Neural progenitor cell (in vitro differentiated cells): ENCODE measurements at regions not wholly inside any gene's neighbourhood (a gene's known extent, or its start where the extent isn't known, plus 50 kb on each side); places are given as distances from the start of the nearest gene placed in this dataset.

Experiments
- DNase-seq: peaks from one replicate; pipeline ENCODE4 v3.0.0-alpha.2; 2016; ENCODE audit warnings: low spot score
- H2AFZ ChIP-seq: fragments of 200-600 bp; sonication (generic); replicated peaks from 2 replicates; pipeline ENCODE4 v1.6.1; 2016; ENCODE audit warnings: antibody characterized with exemption
- H3F3A ChIP-seq: fragments of 200-600 bp; sonication (generic); 2 replicates; pipeline ENCODE4 v1.6.1; 2016; ENCODE audit warnings: antibody characterized with exemption, low read depth
- H3K27ac ChIP-seq: fragments of 200-600 bp; sonication (generic); 2 replicates; pipeline ENCODE4 v1.5.1; 2016; ENCODE audit warnings: mild to moderate bottlenecking
- H3K27me3 ChIP-seq: fragments of 200-600 bp; sonication (generic); 2 replicates; pipeline ENCODE4 v1.6.1; 2016; ENCODE audit warnings: mild to moderate bottlenecking, moderate library complexity
- H3K36me3 ChIP-seq: fragments of 200-600 bp; sonication (generic); 2 replicates; pipeline ENCODE4 v1.5.1; 2016
- H3K4me1 ChIP-seq: fragments of 200-600 bp; sonication (generic); 2 replicates; pipeline ENCODE4 v1.6.1; 2016; ENCODE audit warnings: mixed run types
- H3K4me2 ChIP-seq: fragments of 200-600 bp; sonication (generic); 2 replicates; pipeline ENCODE4 v1.6.1; 2016
- H3K4me3 ChIP-seq: fragments of 200-600 bp; sonication (generic); 2 replicates; pipeline ENCODE4 v1.5.1; 2016
- H3K79me2 ChIP-seq: fragments of 200-600 bp; sonication (generic); 2 replicates; pipeline ENCODE4 v1.6.1; 2016; ENCODE audit warnings: low read depth
- H3K9ac ChIP-seq: fragments of 200-600 bp; sonication (generic); 2 replicates; pipeline ENCODE4 v1.6.1; 2016
- H3K9me3 ChIP-seq: fragments of 200-600 bp; sonication (generic); 2 replicates; pipeline ENCODE4 v1.5.1; 2016; ENCODE audit warnings: low read depth
- H4K20me1 ChIP-seq: fragments of 200-600 bp; sonication (generic); 2 replicates; pipeline ENCODE4 v1.6.1; 2016; ENCODE audit warnings: low read depth
- H3K27ac Mint-ChIP-seq: 3 replicates; pipeline ENCODE4 v1.8.0; 2021; ENCODE audit warnings: mixed read lengths
- H3K27me3 Mint-ChIP-seq: 2 replicates; pipeline ENCODE4 v1.8.0; 2022; ENCODE audit warnings: low read depth, mild to moderate bottlenecking, inconsistent platforms, moderate library complexity, mixed read lengths; ENCODE audit not compliant: insufficient read depth
- H3K36me3 Mint-ChIP-seq: 3 replicates; pipeline ENCODE4 v1.8.0; 2021; ENCODE audit warnings: mixed read lengths
- H3K4me1 Mint-ChIP-seq: 3 replicates; pipeline ENCODE4 v1.8.0; 2021; ENCODE audit warnings: mixed read lengths
- H3K4me3 Mint-ChIP-seq: 3 replicates; pipeline ENCODE4 v1.8.0; 2021; ENCODE audit warnings: mild to moderate bottlenecking, moderate library complexity, mixed read lengths
- H3K9me3 Mint-ChIP-seq: 3 replicates; pipeline ENCODE4 v1.8.0; 2020; ENCODE audit warnings: mixed read lengths
- CTCF ChIP-seq: fragments of 200-600 bp; sonication (generic); IDR thresholded peaks from 2 replicates; pipeline ENCODE4 v1.5.1; 2017; ENCODE audit warnings: antibody characterized with exemption, mild to moderate bottlenecking
- EZH2 ChIP-seq: fragments of 200-600 bp; sonication (generic); IDR thresholded peaks from 2 replicates; pipeline ENCODE4 v1.6.1; 2017; ENCODE audit warnings: antibody characterized with exemption, mild to moderate bottlenecking, moderate library complexity
- EZH2phosphoT487 ChIP-seq: fragments of 200-600 bp; sonication (generic); IDR thresholded peaks from 2 replicates; pipeline ENCODE4 v1.6.1; 2017; ENCODE audit warnings: antibody characterized with exemption

DNA sequence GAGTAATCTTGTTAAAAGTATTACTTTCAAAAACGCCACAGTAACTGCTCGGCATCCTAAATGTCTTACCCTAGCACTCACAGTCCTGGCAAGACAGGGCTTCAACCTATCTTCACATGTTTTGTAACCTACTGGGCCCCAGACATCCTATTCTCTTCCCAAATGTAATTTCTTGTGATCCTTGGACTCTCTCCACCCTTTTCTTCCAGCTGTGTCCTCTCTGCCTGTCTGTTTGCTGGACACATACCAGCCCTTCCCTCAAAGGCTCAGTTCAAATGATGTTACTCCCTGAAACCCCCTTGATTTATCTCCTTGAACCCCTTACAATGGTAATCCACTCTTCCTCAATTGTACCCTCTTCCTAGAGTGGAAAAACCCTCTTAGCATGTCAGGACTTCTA, 60.1 kb upstream of the CNEP1R1 start:
- no peaks in the 10 kb centered on the region for H3K9me3 ChIP-seq
- no peaks in the 10 kb centered on the region for H4K20me1 ChIP-seq
- Mint-ChIP-seq H3K27me3 (peaks cover 13% of the 10 kb centered on the region), H3K4me1 (peaks cover 17% of the 10 kb centered on the region), H3K36me3 (no peaks in the 10 kb centered on the region), H3K4me3 (no peak overlapping the region), H3K27ac (no peak overlapping the region), H3K9me3 (no peaks in the 10 kb centered on the region)
- H3K4me1 ChIP-seq: no peaks in the 10 kb centered on the region
- H3F3A ChIP-seq: no peaks in the 10 kb centered on the region
- no peaks in the 10 kb centered on the region for H3K27me3 ChIP-seq
- no peak overlapping the region for H3K4me2 ChIP-seq
- no peak overlapping the region for H3K27ac ChIP-seq
- no peaks in the 10 kb centered on the region for H3K79me2 ChIP-seq
- no peak overlapping the region for H3K4me3 ChIP-seq
- no peak overlapping the region for H3K9ac ChIP-seq
- TF ChIP-seq EZH2: no peak
- no peak for TF ChIP-seq CTCF
- TF ChIP-seq EZH2phosphoT487: no peak
- DNase-seq: no peak
- no peak overlapping the region for H2AFZ ChIP-seq
- H3K36me3 ChIP-seq: no peaks in the 10 kb centered on the region

GRCh38 chr16:49967012-49967559, 57.9 kb upstream of the CNEP1R1 start:
- Histone ChIP-seq H2AFZ (no peak overlapping the region), H3K36me3 (no peaks in the 10 kb centered on the region), H3K79me2 (no peaks in the 10 kb centered on the region), H3K27ac (no peak overlapping the region), H3F3A (no peaks in the 10 kb centered on the region), H3K4me1 (no peaks in the 10 kb centered on the region), H3K27me3 (no peaks in the 10 kb centered on the region), H3K9ac (no peak overlapping the region), H3K4me2 (no peak overlapping the region), H3K4me3 (no peak overlapping the region), H4K20me1 (no peaks in the 10 kb centered on the region), H3K9me3 (no peaks in the 10 kb centered on the region)
- H3K4me1 Mint-ChIP-seq: peaks cover 16% of the 10 kb centered on the region
- peak overlapping the region; percentile 23 for H3K27ac Mint-ChIP-seq
- no peak overlapping the region for H3K4me3 Mint-ChIP-seq
- H3K36me3 Mint-ChIP-seq: no peaks in the 10 kb centered on the region
- peaks cover 13% of the 10 kb centered on the region for H3K27me3 Mint-ChIP-seq
- no peaks in the 10 kb centered on the region for H3K9me3 Mint-ChIP-seq
- TF ChIP-seq EZH2 (no peak), CTCF (no peak), EZH2phosphoT487 (no peak)
- DNase-seq: no peak

- no peak overlapping the region for H3K9ac ChIP-seq
These were observed 55.7 kb upstream of the CNEP1R1 start for GRCh38 chr16:49969091-49970030.

More at GRCh38 chr16:49969091-49970030, 55.7 kb upstream of the CNEP1R1 start:
- Mint-ChIP-seq H3K9me3 (no peaks in the 10 kb centered on the region), H3K27ac (peak overlapping the region; percentile 4), H3K36me3 (no peaks in the 10 kb centered on the region), H3K27me3 (peaks cover 6% of the 10 kb centered on the region), H3K4me1 (peaks cover 16% of the 10 kb centered on the region), H3K4me3 (no peak overlapping the region)
- H3K27ac ChIP-seq: no peak overlapping the region
- no peaks in the 10 kb centered on the region for H3K4me1 ChIP-seq
- H3K79me2 ChIP-seq: no peaks in the 10 kb centered on the region
- H3F3A ChIP-seq: no peaks in the 10 kb centered on the region
- no peaks in the 10 kb centered on the region for H3K36me3 ChIP-seq
- TF ChIP-seq EZH2 (no peak), CTCF (no peak), EZH2phosphoT487 (no peak)
- no peak overlapping the region for H3K4me2 ChIP-seq
- H3K27me3 ChIP-seq: no peaks in the 10 kb centered on the region
- DNase-seq: peak; percentile 35
- H3K9me3 ChIP-seq: no peaks in the 10 kb centered on the region
- H4K20me1 ChIP-seq: no peaks in the 10 kb centered on the region
- peak overlapping the region; percentile 76 for H2AFZ ChIP-seq
- H3K4me3 ChIP-seq: no peak overlapping the region
